Activated naive CD8-positive, alpha-beta T cell treated with anti-CD3 and anti-CD28 coated beads for 36 hours (primary cell): ENCODE measurements at regions not wholly inside any gene's neighbourhood (a gene's known extent, or its start where the extent isn't known, plus 50 kb on each side); places are given as distances from the start of the nearest gene placed in this dataset.

ENCODE experiments used
- DNase-seq: peaks from one replicate; pipeline ENCODE4 v3.0.0; 2021
- H3K27ac Mint-ChIP-seq: one replicate; pipeline ENCODE4 v1.8.0; 2022; ENCODE audit warnings: mild to moderate bottlenecking, moderate library complexity, mixed read lengths
- H3K27me3 Mint-ChIP-seq: one replicate; pipeline ENCODE4 v1.8.0; 2022; ENCODE audit warnings: mild to moderate bottlenecking, mixed read lengths
- H3K36me3 Mint-ChIP-seq: one replicate; pipeline ENCODE4 v1.8.0; 2021; ENCODE audit warnings: mild to moderate bottlenecking, mixed read lengths
- H3K4me1 Mint-ChIP-seq: one replicate; pipeline ENCODE4 v1.8.0; 2021; ENCODE audit warnings: mixed read lengths
- H3K4me3 Mint-ChIP-seq: one replicate; pipeline ENCODE4 v1.8.0; 2022; ENCODE audit warnings: mild to moderate bottlenecking, moderate library complexity, mixed read lengths
- H3K9me3 Mint-ChIP-seq: one replicate; pipeline ENCODE4 v1.8.0; 2022; ENCODE audit warnings: mixed read lengths

- Mint-ChIP-seq H3K27me3 (no peaks in the 10 kb centered on the region), H3K36me3 (no peaks in the 10 kb centered on the region), H3K4me1 (no peaks in the 10 kb centered on the region), H3K9me3 (no peaks in the 10 kb centered on the region), H3K4me3 (no peak overlapping the region), H3K27ac (no peak overlapping the region)
- DNase-seq: no peak
These were observed 144.8 kb upstream of the NAV3 start for GRCh38 chr12:77685901-77686300.

DNA sequence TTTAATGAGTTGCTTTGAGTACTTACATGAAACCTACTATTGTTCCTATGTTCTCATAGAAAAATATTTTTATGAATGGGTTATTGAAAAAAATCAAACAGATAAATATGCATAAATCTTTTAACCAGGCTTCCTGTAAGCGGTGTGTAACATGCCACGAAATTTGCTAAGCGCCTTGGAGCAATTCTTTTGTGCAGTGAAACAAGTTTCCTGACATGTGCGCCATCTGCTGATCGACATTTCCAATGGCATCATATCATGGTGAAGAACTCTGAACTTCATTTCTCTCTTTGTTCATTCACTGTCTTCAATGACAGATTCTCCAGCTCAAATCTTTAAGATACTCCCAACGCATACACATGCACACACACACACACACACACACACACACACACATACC is 145.6 kb upstream of the NAV3 start:
- no peaks in the 10 kb centered on the region for H3K4me1 Mint-ChIP-seq
- H3K27ac Mint-ChIP-seq: no peak overlapping the region
- H3K9me3 Mint-ChIP-seq: no peaks in the 10 kb centered on the region
- H3K4me3 Mint-ChIP-seq: no peak overlapping the region
- no peaks in the 10 kb centered on the region for H3K27me3 Mint-ChIP-seq
- no peak for DNase-seq
- no peaks in the 10 kb centered on the region for H3K36me3 Mint-ChIP-seq

DNA sequence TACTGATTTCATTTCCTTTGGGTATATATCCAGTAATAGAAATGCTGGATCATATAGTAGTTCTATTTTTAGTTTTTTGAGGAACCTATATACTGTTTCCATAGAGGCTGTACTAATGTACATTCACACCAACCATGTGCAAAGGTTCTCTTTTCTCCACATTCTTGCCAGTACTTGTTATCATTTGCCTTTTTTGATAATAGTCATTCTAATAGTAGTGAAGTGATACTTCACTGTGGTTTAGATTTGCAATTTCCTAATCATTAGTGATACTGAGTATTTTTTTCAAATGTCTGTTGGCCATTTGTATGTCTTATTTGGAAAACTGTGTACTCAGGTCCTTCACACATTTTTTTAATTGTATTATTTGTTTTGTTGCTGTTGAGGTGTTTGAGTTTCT is 148.2 kb upstream of the NAV3 start:
- H3K27ac Mint-ChIP-seq: no peak overlapping the region
- H3K9me3 Mint-ChIP-seq: no peaks in the 10 kb centered on the region
- H3K4me1 Mint-ChIP-seq: no peaks in the 10 kb centered on the region
- DNase-seq: no peak
- H3K36me3 Mint-ChIP-seq: no peaks in the 10 kb centered on the region
- no peaks in the 10 kb centered on the region for H3K27me3 Mint-ChIP-seq
- H3K4me3 Mint-ChIP-seq: no peak overlapping the region

DNA sequence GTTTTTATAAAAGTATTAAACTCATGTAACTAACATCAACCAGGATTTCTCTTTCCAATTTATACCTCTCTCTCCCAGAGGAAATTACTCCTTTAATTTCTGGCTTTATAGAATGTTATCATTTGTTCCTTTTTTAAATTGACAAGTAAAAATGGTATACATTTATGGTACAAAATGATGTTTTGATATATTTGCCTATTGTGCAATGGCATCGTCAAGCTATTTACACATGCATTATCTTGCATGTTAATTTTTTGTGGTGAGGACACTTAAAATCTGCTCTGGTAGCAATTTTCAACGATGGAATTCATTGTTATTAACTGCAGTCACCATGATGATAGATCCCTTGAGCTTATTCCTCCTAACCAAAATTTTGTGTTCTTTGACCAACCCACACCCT is 149.0 kb upstream of the NAV3 start:
- H3K4me3 Mint-ChIP-seq: no peak overlapping the region
- no peaks in the 10 kb centered on the region for H3K9me3 Mint-ChIP-seq
- H3K36me3 Mint-ChIP-seq: no peaks in the 10 kb centered on the region
- DNase-seq: no peak
- H3K27me3 Mint-ChIP-seq: no peaks in the 10 kb centered on the region
- H3K4me1 Mint-ChIP-seq: no peaks in the 10 kb centered on the region
- no peak overlapping the region for H3K27ac Mint-ChIP-seq

DNA sequence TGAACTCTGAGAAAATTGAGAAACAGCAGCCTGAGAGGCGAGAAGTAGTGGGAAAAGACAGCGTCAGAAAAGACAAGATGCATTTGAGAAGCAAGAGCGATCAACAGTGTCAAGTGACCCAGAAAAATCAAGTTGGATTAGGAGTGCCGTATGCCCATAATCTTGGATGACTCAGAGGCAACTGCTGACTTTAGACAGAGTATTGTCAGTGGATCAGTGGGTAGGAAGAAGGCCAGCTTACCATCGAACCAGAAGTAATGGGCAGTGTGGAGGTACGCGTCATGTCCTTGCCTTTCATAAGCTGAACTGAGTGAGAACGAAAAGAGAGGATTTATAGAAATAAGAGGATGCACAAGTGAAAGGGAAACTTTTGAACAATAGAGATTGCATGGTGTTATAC is 151.0 kb upstream of the NAV3 start:
- H3K9me3 Mint-ChIP-seq: no peaks in the 10 kb centered on the region
- H3K27ac Mint-ChIP-seq: no peak overlapping the region
- no peak for DNase-seq
- H3K4me1 Mint-ChIP-seq: no peaks in the 10 kb centered on the region
- no peaks in the 10 kb centered on the region for H3K36me3 Mint-ChIP-seq
- H3K4me3 Mint-ChIP-seq: no peak overlapping the region
- H3K27me3 Mint-ChIP-seq: no peaks in the 10 kb centered on the region

- DNase-seq: no peak
- H3K27me3 Mint-ChIP-seq: no peaks in the 10 kb centered on the region
- no peaks in the 10 kb centered on the region for H3K4me1 Mint-ChIP-seq
- no peak overlapping the region for H3K4me3 Mint-ChIP-seq
- H3K36me3 Mint-ChIP-seq: no peaks in the 10 kb centered on the region
- no peaks in the 10 kb centered on the region for H3K9me3 Mint-ChIP-seq
- H3K27ac Mint-ChIP-seq: no peak overlapping the region
These were observed 152.1 kb upstream of the NAV3 start for GRCh38 chr12:77678621-77679020.

DNA sequence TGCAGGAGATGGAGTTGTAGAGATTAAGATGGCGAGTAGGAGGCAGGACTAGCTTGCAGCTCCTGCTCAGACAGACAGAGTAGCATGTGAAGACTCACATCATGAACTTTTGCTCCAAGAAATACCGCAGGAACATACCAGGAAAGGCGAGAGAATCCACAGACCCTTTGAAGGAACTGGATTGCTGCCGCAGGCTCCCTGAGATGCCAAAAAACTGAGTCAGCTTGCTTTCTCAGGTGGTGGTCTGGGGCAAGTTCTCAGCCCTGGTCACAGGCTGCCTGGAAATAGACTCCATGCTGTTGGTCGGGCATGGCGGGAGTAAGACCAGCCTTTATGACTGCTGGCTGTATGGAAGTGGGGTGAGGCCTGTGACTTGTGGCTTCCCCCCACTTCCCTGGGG is 163.6 kb upstream of the NAV3 start:
- no peak for DNase-seq
- H3K4me3 Mint-ChIP-seq: no peak overlapping the region
- no peaks in the 10 kb centered on the region for H3K36me3 Mint-ChIP-seq
- no peaks in the 10 kb centered on the region for H3K4me1 Mint-ChIP-seq
- H3K9me3 Mint-ChIP-seq: peaks cover 2% of the 10 kb centered on the region
- H3K27ac Mint-ChIP-seq: no peak overlapping the region
- H3K27me3 Mint-ChIP-seq: no peaks in the 10 kb centered on the region

DNA sequence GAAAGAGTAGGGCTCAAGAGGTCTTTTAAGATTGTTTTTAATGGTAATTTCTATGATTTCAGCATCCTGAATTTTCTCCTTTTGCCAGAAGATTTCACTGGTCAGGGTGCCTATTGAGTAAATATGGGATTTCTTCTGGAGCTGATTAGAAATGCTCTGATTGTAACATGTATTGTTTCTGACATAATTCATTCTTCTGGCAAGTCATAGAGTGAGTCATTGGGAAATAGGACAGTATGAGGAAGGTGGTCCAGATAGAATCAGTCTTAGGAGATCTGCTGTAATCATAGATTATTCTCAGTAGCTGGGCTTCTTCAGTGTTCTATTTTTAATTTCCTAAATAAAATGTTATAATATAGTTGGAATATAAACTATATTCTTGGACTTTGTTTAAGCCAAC is 182.0 kb upstream of the NAV3 start:
- H3K4me3 Mint-ChIP-seq: no peak overlapping the region
- H3K4me1 Mint-ChIP-seq: no peaks in the 10 kb centered on the region
- no peak overlapping the region for H3K27ac Mint-ChIP-seq
- no peaks in the 10 kb centered on the region for H3K36me3 Mint-ChIP-seq
- H3K27me3 Mint-ChIP-seq: no peaks in the 10 kb centered on the region
- no peak for DNase-seq
- H3K9me3 Mint-ChIP-seq: peaks cover under 1% of the 10 kb centered on the region

- no peak overlapping the region for H3K27ac Mint-ChIP-seq
- no peaks in the 10 kb centered on the region for H3K9me3 Mint-ChIP-seq
- no peaks in the 10 kb centered on the region for H3K36me3 Mint-ChIP-seq
- no peak overlapping the region for H3K4me3 Mint-ChIP-seq
- H3K4me1 Mint-ChIP-seq: no peaks in the 10 kb centered on the region
- no peaks in the 10 kb centered on the region for H3K27me3 Mint-ChIP-seq
- no peak for DNase-seq
These were observed 184.6 kb upstream of the NAV3 start for GRCh38 chr12:77645966-77646598.

- Mint-ChIP-seq H3K4me3 (no peak overlapping the region), H3K9me3 (no peaks in the 10 kb centered on the region), H3K4me1 (no peaks in the 10 kb centered on the region), H3K27me3 (no peaks in the 10 kb centered on the region), H3K36me3 (no peaks in the 10 kb centered on the region), H3K27ac (no peak overlapping the region)
- no peak for DNase-seq
These were observed 185.6 kb upstream of the NAV3 start for GRCh38 chr12:77644915-77645605.

GRCh38 chr12:77642246-77642645 is 188.4 kb upstream of the NAV3 start:
- no peak for DNase-seq
- Mint-ChIP-seq H3K4me3 (no peak overlapping the region), H3K4me1 (no peaks in the 10 kb centered on the region), H3K27ac (no peak overlapping the region), H3K36me3 (no peaks in the 10 kb centered on the region), H3K9me3 (no peaks in the 10 kb centered on the region), H3K27me3 (no peaks in the 10 kb centered on the region)

DNA sequence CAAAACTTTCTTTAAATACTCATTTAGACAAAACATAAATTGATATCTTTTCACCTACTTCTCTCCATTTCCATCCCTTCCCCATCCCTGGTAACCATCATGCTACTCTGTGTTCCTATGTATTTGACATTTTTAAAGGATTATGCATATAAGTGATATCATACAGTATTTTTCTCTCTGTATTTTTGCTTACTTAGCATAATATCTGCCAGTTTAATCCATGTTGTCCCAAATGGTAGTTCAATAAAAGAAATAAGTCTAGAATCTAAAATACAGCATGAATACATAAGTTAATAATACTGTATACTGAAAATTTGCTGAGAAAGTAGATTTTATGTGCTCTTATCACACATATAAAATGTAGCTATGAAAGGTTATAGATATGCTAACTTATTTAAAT is 190.3 kb upstream of the NAV3 start:
- H3K9me3 Mint-ChIP-seq: peaks cover 1% of the 10 kb centered on the region
- no peaks in the 10 kb centered on the region for H3K4me1 Mint-ChIP-seq
- no peak overlapping the region for H3K27ac Mint-ChIP-seq
- no peak overlapping the region for H3K4me3 Mint-ChIP-seq
- no peak for DNase-seq
- H3K27me3 Mint-ChIP-seq: no peaks in the 10 kb centered on the region
- no peaks in the 10 kb centered on the region for H3K36me3 Mint-ChIP-seq

- peaks cover 7% of the 10 kb centered on the region for H3K9me3 Mint-ChIP-seq
These were observed 199.8 kb upstream of the NAV3 start for GRCh38 chr12:77630790-77631445.

DNA sequence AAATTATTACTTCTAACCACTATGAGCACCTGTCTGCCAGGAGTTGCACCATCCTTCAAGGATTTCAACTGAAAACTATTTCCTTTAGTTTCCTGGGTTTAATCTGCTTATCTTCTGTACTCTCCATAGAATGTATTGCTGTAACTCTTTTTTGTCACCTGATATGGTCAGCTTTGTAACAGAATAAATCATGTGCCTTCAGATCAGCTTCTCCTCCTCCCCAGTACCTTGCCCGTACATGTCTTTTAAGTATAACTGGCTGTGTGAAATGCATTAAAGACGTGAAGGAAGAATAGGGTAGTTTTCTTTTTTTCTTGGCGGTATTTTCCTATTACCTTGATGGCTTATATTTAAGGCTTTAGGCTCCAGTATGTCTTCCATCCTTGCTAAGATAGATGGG is 200.3 kb upstream of the NAV3 start:
- Mint-ChIP-seq H3K27me3 (no peaks in the 10 kb centered on the region), H3K9me3 (peaks cover 7% of the 10 kb centered on the region), H3K4me1 (no peaks in the 10 kb centered on the region), H3K27ac (no peak overlapping the region), H3K4me3 (no peak overlapping the region), H3K36me3 (no peaks in the 10 kb centered on the region)
- no peak for DNase-seq

More at GRCh38 chr12:77630790-77631445, 199.8 kb upstream of the NAV3 start:
- DNase-seq: no peak
- no peak overlapping the region for H3K27ac Mint-ChIP-seq
- no peaks in the 10 kb centered on the region for H3K4me1 Mint-ChIP-seq
- no peak overlapping the region for H3K4me3 Mint-ChIP-seq
- H3K36me3 Mint-ChIP-seq: no peaks in the 10 kb centered on the region
- H3K27me3 Mint-ChIP-seq: no peaks in the 10 kb centered on the region

GRCh38 chr12:77629141-77629540 is 201.6 kb upstream of the NAV3 start:
- Mint-ChIP-seq H3K36me3 (no peaks in the 10 kb centered on the region), H3K9me3 (peaks cover 7% of the 10 kb centered on the region), H3K4me3 (no peak overlapping the region), H3K27me3 (no peaks in the 10 kb centered on the region), H3K27ac (no peak overlapping the region), H3K4me1 (no peaks in the 10 kb centered on the region)
- no peak for DNase-seq

DNA sequence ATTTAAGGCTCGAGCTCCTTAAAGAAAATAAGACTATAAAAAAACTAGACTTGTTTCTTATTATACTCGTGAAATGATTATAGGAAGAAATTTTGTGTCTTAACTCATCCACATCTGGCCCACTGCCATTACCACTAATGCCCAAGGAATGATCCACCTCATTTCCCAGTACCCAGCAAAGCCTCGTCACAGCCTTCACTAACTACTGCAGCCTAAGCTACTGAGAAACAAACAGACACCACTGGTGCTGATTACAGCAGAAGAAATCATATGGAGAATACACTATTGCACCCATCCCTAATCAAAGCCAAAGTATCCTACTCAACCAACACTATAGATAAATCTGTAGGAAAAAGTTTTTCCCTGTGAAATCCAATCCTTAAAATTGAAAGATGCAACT is 205.3 kb upstream of the NAV3 start:
- Mint-ChIP-seq H3K27ac (no peak overlapping the region), H3K36me3 (no peaks in the 10 kb centered on the region), H3K4me1 (no peaks in the 10 kb centered on the region), H3K9me3 (peaks cover 7% of the 10 kb centered on the region), H3K27me3 (no peaks in the 10 kb centered on the region), H3K4me3 (no peak overlapping the region)
- no peak for DNase-seq
